GM21786 (cell line): ENCODE measurements at regions not wholly inside any gene's neighbourhood (a gene's known extent, or its start where the extent isn't known, plus 50 kb on each side); places are given as distances from the start of the nearest gene placed in this dataset.
"Not testable (repeated sequence)": the region's sequence is repeated elsewhere in the genome, so short reads cannot be mapped to it uniquely, and the experiment has no call there.

Experiments used
- ATAC-seq: cut with Tn5 transposase; IDR thresholded peaks from one replicate; pipeline ENCODE4 v1.9.1; 2021; ENCODE audit not compliant: unreplicated experiment

GRCh38 chr6:67003844-67004243 is 1296.8 kb upstream of the EYS start:
- ATAC-seq: no peak

GRCh38 chr6:67000121-67000520 is 1293.1 kb upstream of the EYS start:
- ATAC-seq: no peak

- ATAC-seq: not testable (repeated sequence)
Measured at GRCh38 chr6:66997579-66997978, 1290.6 kb upstream of the EYS start.

GRCh38 chr6:66995669-66996068 is 1288.6 kb upstream of the EYS start:
- ATAC-seq: no peak

DNA sequence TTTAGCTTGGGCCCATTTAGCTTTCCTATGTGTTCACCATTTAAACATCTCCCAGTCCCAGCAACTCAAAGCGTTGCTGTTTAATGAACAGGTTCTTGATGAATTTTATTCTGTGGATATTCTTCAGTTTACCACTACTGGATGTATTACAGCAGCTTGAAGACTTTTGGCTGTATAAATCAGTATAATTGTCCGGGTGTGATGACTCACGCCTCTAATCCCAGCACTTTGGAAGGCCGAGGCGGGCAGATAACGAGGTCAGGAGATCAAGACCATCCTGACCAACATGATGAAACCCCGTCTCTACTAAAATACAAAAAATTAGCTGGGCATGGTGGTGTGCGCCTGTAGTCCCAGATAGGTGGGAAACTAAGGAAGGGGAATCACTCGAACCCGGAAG is 1286.7 kb upstream of the EYS start:
- not testable (repeated sequence) for ATAC-seq

GRCh38 chr6:66993272-66993671 is 1286.2 kb upstream of the EYS start:
- ATAC-seq: no peak

DNA sequence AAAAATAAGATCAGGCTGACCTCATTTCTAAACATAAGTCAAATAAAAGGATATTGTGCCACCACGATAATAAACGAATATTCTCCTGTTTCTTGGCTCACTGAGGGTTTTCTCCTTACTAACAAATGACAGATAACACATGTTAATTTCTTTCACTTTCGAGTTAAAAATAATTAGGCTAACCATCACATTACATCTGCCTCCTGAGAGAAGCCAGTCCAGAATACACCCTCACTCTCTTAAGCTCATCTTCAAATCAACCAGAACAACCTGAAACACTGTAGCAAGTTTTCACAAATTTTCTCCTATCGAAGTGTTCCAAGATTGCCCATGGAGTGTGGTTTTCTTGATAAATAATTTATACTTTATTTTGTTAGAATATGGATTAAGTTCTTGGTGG is 1285.6 kb upstream of the EYS start:
- no peak for ATAC-seq

- ATAC-seq: no peak
Measured at GRCh38 chr6:66986940-66987339, 1279.9 kb upstream of the EYS start.

GRCh38 chr6:66985816-66986215 is 1278.8 kb upstream of the EYS start:
- ATAC-seq: no peak

GRCh38 chr6:66970373-66970772 is 1263.3 kb upstream of the EYS start:
- ATAC-seq: no peak

GRCh38 chr6:66965227-66965626 is 1258.2 kb upstream of the EYS start:
- no peak for ATAC-seq

DNA sequence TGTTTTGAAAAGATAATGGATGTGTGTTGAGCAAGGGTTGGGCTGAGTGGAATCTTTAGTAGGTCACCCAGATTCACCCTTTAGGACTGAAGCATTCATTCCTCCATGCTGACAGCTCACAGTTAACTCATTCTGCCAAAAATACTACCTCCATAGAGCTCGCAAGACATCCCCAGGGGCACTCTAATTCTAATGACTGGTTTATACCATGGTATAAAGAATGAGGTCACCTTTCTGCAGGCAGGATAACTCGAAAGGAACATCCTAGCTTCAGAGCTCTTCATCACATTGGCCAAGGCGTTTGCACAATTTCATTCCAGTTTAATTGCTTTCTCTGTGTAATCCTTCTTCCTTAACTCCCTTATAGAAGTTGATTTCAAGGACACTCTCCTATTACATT is 1257.2 kb upstream of the EYS start:
- ATAC-seq: no peak

DNA sequence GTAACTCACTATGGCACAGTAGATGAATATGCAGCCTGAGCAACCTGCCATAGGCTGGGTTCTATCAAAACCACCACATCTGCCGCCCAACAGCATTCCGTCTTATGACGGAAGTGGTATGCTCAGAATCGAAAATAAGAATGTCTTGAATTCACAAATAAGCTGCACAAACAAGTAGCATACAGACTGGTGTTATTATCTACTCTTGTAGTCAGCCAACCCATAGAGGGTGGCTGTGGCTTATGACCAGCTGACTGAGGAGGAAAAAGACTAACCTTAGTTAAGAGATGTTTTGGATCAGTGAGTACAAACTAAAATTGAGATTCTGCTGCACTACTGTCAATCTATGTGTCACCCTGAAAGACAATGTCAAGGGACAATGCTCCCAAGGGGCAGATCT is 1255.1 kb upstream of the EYS start:
- no peak for ATAC-seq

DNA sequence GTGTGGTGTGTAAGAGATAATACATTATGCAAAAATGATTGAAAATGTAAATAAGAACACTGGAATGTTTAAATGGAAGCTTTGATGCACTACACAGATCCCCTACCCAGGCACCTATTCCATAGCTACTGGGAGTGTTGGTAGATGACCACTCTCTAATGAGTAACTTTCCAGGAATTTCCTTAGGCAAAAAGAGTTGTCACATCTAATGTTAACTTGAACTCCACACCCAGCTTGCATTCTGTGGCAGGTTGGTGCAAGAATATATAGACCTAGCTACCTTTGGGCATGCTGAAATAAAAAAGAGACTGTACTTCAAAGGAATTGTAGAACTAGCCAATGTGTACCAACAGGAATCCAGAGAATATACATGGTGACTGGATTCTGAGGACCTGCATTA is 1254.2 kb upstream of the EYS start:
- ATAC-seq: no peak

DNA sequence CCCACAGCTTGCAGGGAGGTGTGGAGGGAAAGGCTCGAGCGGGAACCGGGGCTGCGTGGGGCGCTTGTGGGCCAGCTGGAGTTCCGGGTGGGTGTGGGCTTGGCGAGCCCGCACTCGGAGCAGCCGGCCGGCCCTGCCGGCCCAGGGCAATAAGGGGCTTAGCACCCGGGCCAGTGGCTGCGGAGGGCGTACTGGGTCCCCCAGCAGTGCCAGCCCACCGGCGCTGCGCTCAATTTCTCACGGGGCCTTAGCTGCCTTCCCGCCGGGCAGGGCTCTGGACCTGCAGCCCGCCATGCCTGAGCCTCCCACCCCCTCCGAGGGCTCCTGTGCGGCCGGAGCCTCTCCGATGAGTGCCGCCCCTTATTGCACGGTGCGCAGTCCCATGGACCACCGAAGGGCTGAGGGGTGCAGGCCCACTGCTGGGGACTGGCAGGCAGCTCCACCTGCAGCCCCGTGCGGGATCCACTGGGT is 1242.2 kb upstream of the EYS start:
- no peak for ATAC-seq

- ATAC-seq: no peak
Measured at GRCh38 chr6:66948106-66948505, 1241.1 kb upstream of the EYS start.

GRCh38 chr6:66940003-66940402 is 1233.0 kb upstream of the EYS start:
- ATAC-seq: no peak

- no peak for ATAC-seq
Measured at GRCh38 chr6:66937180-66937579, 1230.2 kb upstream of the EYS start.

- ATAC-seq: no peak
Measured at GRCh38 chr6:66935612-66936011, 1228.6 kb upstream of the EYS start.

- ATAC-seq: no peak
Measured at GRCh38 chr6:66931787-66932186, 1224.8 kb upstream of the EYS start.

DNA sequence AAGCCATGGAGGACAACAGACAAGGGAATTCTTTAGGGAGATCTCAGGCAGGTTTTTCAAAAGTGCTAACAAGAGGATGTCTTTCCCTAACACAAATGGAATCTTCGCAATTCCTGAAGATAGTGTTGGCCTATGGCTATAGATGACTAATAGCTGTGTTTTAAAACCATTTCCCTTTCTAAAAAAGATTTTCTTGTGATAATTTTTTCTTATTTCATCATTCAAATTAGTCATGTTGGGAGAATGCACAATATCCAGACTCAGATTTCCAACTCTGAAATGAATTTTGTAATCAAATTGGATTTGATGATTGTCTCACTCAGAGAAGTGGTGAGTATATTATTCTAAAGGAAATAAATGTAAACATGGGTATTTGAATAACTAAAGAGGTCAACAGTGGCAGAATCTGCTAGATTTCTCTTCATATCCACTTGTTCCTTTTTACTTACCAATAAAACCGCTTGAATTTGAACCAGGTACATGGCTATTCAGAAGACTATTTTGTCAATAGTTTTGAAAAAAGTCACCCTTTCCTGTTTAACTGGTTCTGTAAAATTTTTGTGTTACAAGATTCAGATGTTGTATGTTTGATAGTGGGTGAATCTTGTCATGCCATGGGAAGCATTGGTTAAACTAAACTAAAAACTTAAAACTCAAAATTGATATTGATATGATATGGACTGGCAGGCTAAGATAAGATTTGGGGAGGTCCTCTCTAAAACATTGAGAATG is 1223.7 kb upstream of the EYS start:
- no peak for ATAC-seq

DNA sequence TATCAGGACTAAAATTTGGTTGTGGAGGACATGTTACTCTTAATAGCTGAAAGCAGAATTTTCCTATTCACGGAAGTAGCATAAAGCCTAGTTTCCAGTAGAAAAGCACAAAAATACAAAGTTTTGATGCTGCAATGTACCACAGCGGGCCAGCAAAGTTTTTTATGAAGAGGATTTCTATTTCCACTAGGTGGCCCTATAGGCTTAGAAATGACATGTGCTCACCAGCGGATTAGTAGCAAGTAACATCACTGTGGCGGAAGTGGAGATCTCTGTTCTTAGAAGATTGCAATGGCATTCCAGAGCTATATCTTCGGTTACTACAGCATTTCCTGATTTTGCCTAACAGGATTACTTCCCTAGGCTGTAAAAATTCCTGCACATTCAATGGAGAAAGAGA is 1219.0 kb upstream of the EYS start:
- ATAC-seq: no peak

DNA sequence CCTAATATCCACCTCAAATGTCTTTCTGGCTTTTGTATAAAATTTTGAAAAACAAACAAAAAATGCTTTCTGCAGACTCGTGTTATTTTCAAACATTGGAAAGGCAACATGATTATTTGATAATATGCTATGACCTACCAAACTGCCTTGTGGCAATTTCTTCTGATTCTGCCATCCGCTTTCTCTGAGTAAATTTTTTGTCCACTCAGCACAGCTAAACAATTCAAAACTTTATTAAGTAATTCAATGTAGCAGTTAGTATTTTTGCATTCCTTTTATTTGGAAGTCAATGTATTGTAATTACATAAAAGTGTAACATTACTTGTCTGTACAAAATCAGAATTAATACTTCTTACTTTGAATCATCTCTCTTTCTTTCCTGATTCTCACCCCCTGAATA is 1206.6 kb upstream of the EYS start:
- ATAC-seq: no peak
